Erythroblast (primary cell): ENCODE measurements at regions not wholly inside any gene's neighbourhood (a gene's known extent, or its start where the extent isn't known, plus 50 kb on each side); places are given as distances from the start of the nearest gene placed in this dataset.

Experiments used
- GATA1 ChIP-seq: IDR thresholded peaks from 2 replicates; pipeline ENCODE4 v1.6.1; 2011; ENCODE audit warnings: low read depth, mild to moderate bottlenecking, control low read depth, low read length, moderate library complexity
- POLR2A ChIP-seq: IDR thresholded peaks from 2 replicates; pipeline ENCODE4 v1.6.1; 2011; ENCODE audit warnings: mild to moderate bottlenecking, low read length

GRCh38 chr16:79762217-79762616 lies 161.7 kb upstream of the MAF start:
- TF ChIP-seq POLR2A (no peak), GATA1 (no peak)
